ENCODE measurements at regions not wholly inside any gene's neighbourhood (a gene's known extent, or its start where the extent isn't known, plus 50 kb on each side); places are given as distances from the start of the nearest gene placed in this dataset.

DNA sequence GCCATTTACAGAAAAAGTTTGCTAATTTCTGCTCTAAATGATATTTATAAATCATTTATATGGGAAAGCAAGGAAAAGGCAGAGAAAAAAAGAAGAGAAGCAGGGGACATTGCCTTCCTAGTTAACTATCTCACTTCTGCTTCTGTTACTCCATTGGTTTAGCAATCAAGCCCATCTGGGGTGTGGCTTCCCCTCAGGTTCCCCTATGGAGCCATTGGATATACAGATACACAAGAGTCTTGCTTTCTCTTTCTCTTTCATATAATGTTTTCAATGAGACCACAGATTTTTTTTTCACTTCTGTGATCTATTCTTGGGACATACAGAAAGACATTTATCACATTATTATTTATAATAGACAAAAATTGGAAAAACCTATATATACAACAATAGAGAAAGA, 105.6 kb upstream of the TOM1L1 start:
- TF ChIP-seq, protein P1, sequence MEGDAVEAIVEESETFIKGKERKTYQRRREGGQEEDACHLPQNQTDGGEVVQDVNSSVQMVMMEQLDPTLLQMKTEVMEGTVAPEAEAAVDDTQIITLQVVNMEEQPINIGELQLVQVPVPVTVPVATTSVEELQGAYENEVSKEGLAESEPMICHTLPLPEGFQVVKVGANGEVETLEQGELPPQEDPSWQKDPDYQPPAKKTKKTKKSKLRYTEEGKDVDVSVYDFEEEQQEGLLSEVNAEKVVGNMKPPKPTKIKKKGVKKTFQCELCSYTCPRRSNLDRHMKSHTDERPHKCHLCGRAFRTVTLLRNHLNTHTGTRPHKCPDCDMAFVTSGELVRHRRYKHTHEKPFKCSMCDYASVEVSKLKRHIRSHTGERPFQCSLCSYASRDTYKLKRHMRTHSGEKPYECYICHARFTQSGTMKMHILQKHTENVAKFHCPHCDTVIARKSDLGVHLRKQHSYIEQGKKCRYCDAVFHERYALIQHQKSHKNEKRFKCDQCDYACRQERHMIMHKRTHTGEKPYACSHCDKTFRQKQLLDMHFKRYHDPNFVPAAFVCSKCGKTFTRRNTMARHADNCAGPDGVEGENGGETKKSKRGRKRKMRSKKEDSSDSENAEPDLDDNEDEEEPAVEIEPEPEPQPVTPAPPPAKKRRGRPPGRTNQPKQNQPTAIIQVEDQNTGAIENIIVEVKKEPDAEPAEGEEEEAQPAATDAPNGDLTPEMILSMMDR (IDR thresholded peaks at IDR 0.05; ENCODE audit: control extremely low read depth in 1 of 3, insufficient read depth in 1 of 3, low read depth in 1 of 3, low read length in 3 of 3), result no peak
- TF ChIP-seq EGR1 (IDR thresholded peaks at IDR 0.05; ENCODE audit: borderline replicate concordance, low read depth, low read length) (no peak), GTF2F1 (IDR thresholded peaks at IDR 0.05; ENCODE audit: borderline replicate concordance, low read depth, low read length) (no peak), EZH2 (IDR thresholded peaks at IDR 0.05; ENCODE audit: low read depth, low read length, severe bottlenecking) (no peak), POLR2AphosphoS5 (IDR thresholded peaks at IDR 0.05; ENCODE audit: low read depth, low read length) (no peak), KDM5A (IDR thresholded peaks at IDR 0.05; ENCODE audit: low read length) (no peak), ZNF274 (IDR thresholded peaks at IDR 0.05; ENCODE audit: borderline replicate concordance, extremely low read depth, low read length) (no peak), TEAD4 (IDR thresholded peaks at IDR 0.05; ENCODE audit: low read depth, low read length) (no peak), POLR2A (IDR thresholded peaks at IDR 0.05; ENCODE audit: control extremely low read depth in 1 of 2, low read depth in 2 of 2, low read length in 2 of 2) (no peak), RBBP5 (IDR thresholded peaks at IDR 0.05; ENCODE audit: borderline replicate concordance, low read depth, low read length) (no peak), KDM1A (IDR thresholded peaks at IDR 0.05; ENCODE audit: borderline replicate concordance, low read length) (no peak), CHD2 (IDR thresholded peaks at IDR 0.05; ENCODE audit: low read length) (no peak), CREB1 (IDR thresholded peaks at IDR 0.05) (no peak), JUN (IDR thresholded peaks at IDR 0.05; ENCODE audit: low read depth, low read length) (no peak)
